PC-9 (cell line): ENCODE measurements at regions not wholly inside any gene's neighbourhood (a gene's known extent, or its start where the extent isn't known, plus 50 kb on each side); places are given as distances from the start of the nearest gene placed in this dataset.

Experiments
- EZH2 ChIP-seq: fragments of 200-600 bp; sonication (generic); IDR thresholded peaks from 2 replicates; pipeline ENCODE4 v1.8.0; 2017; ENCODE audit warnings: antibody characterized with exemption, low read depth
- TF ChIP-seq, protein P1 (sequence below): fragments of 200-600 bp; sonication (generic); conservative IDR thresholded peaks from 2 replicates; pipeline ENCODE4 v1.6.1; 2017; ENCODE audit warnings: mixed run types, antibody characterized with exemption, mild to moderate bottlenecking, moderate library complexity

DNA sequence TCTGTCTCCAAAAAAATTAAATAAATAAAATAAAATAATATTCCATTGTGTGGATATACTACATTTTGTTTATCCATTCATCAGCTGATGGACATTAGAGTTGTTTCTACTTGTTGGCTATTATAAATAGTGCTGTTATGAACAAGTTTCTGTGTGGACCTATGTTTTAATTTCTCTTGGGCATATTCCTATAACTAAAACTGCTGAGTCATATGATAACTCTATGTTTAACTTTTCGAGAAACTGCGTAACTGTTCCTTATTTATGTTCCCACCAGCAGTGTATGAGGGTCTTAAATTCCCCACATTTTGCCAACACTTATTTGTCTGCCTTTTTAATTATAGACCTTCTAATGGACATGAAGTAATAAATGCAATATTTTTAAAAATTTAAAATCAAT, 80.0 kb upstream of the XIST start:
- TF ChIP-seq, protein P1, sequence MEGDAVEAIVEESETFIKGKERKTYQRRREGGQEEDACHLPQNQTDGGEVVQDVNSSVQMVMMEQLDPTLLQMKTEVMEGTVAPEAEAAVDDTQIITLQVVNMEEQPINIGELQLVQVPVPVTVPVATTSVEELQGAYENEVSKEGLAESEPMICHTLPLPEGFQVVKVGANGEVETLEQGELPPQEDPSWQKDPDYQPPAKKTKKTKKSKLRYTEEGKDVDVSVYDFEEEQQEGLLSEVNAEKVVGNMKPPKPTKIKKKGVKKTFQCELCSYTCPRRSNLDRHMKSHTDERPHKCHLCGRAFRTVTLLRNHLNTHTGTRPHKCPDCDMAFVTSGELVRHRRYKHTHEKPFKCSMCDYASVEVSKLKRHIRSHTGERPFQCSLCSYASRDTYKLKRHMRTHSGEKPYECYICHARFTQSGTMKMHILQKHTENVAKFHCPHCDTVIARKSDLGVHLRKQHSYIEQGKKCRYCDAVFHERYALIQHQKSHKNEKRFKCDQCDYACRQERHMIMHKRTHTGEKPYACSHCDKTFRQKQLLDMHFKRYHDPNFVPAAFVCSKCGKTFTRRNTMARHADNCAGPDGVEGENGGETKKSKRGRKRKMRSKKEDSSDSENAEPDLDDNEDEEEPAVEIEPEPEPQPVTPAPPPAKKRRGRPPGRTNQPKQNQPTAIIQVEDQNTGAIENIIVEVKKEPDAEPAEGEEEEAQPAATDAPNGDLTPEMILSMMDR = no peak
- no peak for TF ChIP-seq EZH2
